PC-9 (cell line): ENCODE measurements at regions not wholly inside any gene's neighbourhood (a gene's known extent, or its start where the extent isn't known, plus 50 kb on each side); places are given as distances from the start of the nearest gene placed in this dataset.
"Not testable (repeated sequence)": the region's sequence is repeated elsewhere in the genome, so short reads cannot be mapped to it uniquely, and the experiment has no call there.

ENCODE experiments used
- BruUV-seq: library from RNA; stranded (reverse); fragments of 400-500 nt; replicated peaks from 2 replicates; lab custom pipeline; 2021; lab: Mats Ljungman, UMichigan
- CTCF ChIA-PET: fragments of 300-600 bp; sonication (Branson Sonifier 250); formaldehyde crosslinking; loops from one replicate; lab custom pipeline; 2022; ENCODE audit warnings: antibody characterized with exemption; lab: Charles Lee
- POLR2A ChIA-PET: fragments of 300-600 bp; sonication (Branson Sonifier 250); formaldehyde crosslinking; loops from one replicate; lab custom pipeline; 2022; ENCODE audit warnings: antibody characterized with exemption; ENCODE audit not compliant: unreplicated experiment; lab: Charles Lee
- DNase-seq, 2 experiments: peaks; one replicate each; pipeline versions ENCODE4 v3.0.0 to v3.0.0-alpha.2; 2015 to 2022; ENCODE audit warnings: mixed read lengths in 1 of 2
- H2AFZ ChIP-seq: fragments of 200-600 bp; sonication (generic); 2 replicates; pipeline ENCODE4 v1.8.1; 2017; ENCODE audit warnings: antibody characterized with exemption
- H3F3A ChIP-seq: fragments of 200-600 bp; sonication (generic); 2 replicates; pipeline ENCODE4 v1.8.1; 2017; ENCODE audit warnings: antibody characterized with exemption, mild to moderate bottlenecking, low read depth; ENCODE audit not compliant: insufficient read depth
- H3K27ac ChIP-seq: fragments of 200-600 bp; sonication (generic); 2 replicates; pipeline ENCODE4 v1.6.1; 2016; ENCODE audit warnings: mixed run types
- H3K27me3 ChIP-seq: fragments of 200-600 bp; sonication (generic); 2 replicates; pipeline ENCODE4 v1.6.1; 2016; ENCODE audit warnings: low read depth, mixed run types; ENCODE audit not compliant: insufficient read depth
- H3K36me3 ChIP-seq: fragments of 200-600 bp; sonication (generic); 2 replicates; pipeline ENCODE4 v1.6.1; 2016; ENCODE audit warnings: low read depth, mixed run types
- H3K4me1 ChIP-seq: fragments of 200-600 bp; sonication (generic); replicated peaks from 2 replicates; pipeline ENCODE4 v1.6.1; 2016; ENCODE audit warnings: mixed run types; ENCODE audit not compliant: insufficient read depth
- H3K4me2 ChIP-seq: fragments of 200-600 bp; sonication (generic); 2 replicates; pipeline ENCODE4 v1.6.1; 2017; ENCODE audit warnings: mixed run types
- H3K4me3 ChIP-seq: fragments of 200-600 bp; sonication (generic); 2 replicates; pipeline ENCODE4 v1.6.1; 2016; ENCODE audit warnings: mixed run types
- H3K79me2 ChIP-seq: fragments of 200-600 bp; sonication (generic); 2 replicates; pipeline ENCODE4 v1.6.1; 2017; ENCODE audit warnings: low read depth, mixed run types
- H3K9me2 ChIP-seq: fragments of 200-600 bp; sonication (generic); 2 replicates; pipeline ENCODE4 v1.8.1; 2017; ENCODE audit warnings: mild to moderate bottlenecking; ENCODE audit not compliant: insufficient read depth
- H3K9me3 ChIP-seq: fragments of 200-600 bp; sonication (generic); 2 replicates; pipeline ENCODE4 v1.8.1; 2016; ENCODE audit warnings: low read depth; ENCODE audit not compliant: insufficient read depth
- H4K20me1 ChIP-seq: fragments of 200-600 bp; sonication (generic); 2 replicates; pipeline ENCODE4 v1.8.1; 2017; ENCODE audit not compliant: insufficient read depth
- EZH2 ChIP-seq: fragments of 200-600 bp; sonication (generic); IDR thresholded peaks from 2 replicates; pipeline ENCODE4 v1.8.0; 2017; ENCODE audit warnings: antibody characterized with exemption, low read depth
- intact Hi-C: fragments of 100-400 bp; cut with micrococcal nuclease; formaldehyde crosslinking; loops from one replicate; pipeline ENCODE4 v1.10.0; 2022; ENCODE audit not compliant: unreplicated experiment
- TF ChIP-seq, protein P1 (sequence below): fragments of 200-600 bp; sonication (generic); conservative IDR thresholded peaks from 2 replicates; pipeline ENCODE4 v1.6.1; 2017; ENCODE audit warnings: mixed run types, antibody characterized with exemption, mild to moderate bottlenecking, moderate library complexity

DNA sequence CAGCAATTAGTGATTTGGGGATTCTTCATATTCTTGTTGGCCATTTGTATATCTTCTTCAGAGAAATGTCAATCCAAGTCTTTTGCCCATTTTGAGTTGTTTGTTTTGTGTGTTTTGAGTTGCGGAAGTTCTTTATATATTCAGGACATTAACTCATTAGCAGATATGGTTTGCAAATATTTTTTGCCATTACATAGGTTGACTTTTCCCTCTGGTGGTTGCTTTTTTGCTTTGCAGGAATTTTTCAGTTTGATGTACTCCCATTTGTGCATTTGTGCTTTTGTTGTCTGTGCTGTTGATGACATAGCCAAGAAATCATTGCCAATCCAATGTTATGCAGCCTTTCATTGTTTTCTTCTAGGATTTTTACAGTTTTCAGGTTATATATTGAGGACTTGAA, 63.6 kb upstream of the DNAJC1 start:
- Histone ChIP-seq H3K36me3 (no peaks in the 10 kb centered on the region), H3K79me2 (no peaks in the 10 kb centered on the region), H4K20me1 (no peaks in the 10 kb centered on the region), H3K4me1 (no peaks in the 10 kb centered on the region), H3K9me2 (no peaks in the 10 kb centered on the region), H3K4me3 (no peak overlapping the region), H3K4me2 (no peak overlapping the region), H2AFZ (no peak overlapping the region), H3K27ac (no peak overlapping the region), H3F3A (no peaks in the 10 kb centered on the region), H3K9me3 (peaks cover 8% of the 10 kb centered on the region; the same call in 1 of the 2 replicates), H3K27me3 (no peaks in the 10 kb centered on the region)
- no TSS peak for BruUV-seq
- no peak for DNase-seq
- POLR2A ChIA-PET = no interaction called here
- CTCF ChIA-PET = no interaction called here
- TF ChIP-seq EZH2 = no peak
- TF ChIP-seq, protein P1, sequence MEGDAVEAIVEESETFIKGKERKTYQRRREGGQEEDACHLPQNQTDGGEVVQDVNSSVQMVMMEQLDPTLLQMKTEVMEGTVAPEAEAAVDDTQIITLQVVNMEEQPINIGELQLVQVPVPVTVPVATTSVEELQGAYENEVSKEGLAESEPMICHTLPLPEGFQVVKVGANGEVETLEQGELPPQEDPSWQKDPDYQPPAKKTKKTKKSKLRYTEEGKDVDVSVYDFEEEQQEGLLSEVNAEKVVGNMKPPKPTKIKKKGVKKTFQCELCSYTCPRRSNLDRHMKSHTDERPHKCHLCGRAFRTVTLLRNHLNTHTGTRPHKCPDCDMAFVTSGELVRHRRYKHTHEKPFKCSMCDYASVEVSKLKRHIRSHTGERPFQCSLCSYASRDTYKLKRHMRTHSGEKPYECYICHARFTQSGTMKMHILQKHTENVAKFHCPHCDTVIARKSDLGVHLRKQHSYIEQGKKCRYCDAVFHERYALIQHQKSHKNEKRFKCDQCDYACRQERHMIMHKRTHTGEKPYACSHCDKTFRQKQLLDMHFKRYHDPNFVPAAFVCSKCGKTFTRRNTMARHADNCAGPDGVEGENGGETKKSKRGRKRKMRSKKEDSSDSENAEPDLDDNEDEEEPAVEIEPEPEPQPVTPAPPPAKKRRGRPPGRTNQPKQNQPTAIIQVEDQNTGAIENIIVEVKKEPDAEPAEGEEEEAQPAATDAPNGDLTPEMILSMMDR = no peak
- intact Hi-C loops = no loop called here

DNA sequence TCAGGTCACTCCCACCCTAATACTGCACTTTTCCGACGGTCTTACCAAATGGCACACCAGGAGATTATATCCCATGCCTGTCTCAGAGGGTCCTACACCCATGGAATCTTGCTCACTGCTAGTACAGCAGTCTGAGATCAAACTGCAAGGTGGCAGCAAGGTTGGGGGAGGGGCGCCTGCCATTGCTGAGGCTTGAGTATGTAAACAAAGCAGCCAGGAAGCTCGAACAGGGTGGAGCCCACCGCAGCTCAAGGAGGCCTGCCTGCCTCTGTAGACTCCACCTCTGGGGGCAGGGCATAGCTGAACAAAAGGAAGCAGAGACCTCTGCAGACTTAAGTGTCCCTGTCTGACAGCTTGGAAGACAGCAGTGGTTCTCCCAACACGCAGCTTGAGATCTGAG, 57.5 kb upstream of the DNAJC1 start:
- H3K9me3 ChIP-seq, H3K9me2 ChIP-seq, CTCF ChIA-PET, H3K27ac ChIP-seq, H3K4me2 ChIP-seq, H3K27me3 ChIP-seq, H3K79me2 ChIP-seq, H4K20me1 ChIP-seq, H3K36me3 ChIP-seq, H3F3A ChIP-seq, H3K4me3 ChIP-seq, intact Hi-C loops, BruUV-seq, H2AFZ ChIP-seq, POLR2A ChIA-PET, H3K4me1 ChIP-seq: not testable (repeated sequence)
- DNase-seq = peak in 1 of 2 experiments; percentile 9

- POLR2A ChIA-PET = no interaction called here
- no peak overlapping the region for H2AFZ ChIP-seq
- intact Hi-C loops = no loop called here
- H3K4me3 ChIP-seq = no peak overlapping the region
- H3K79me2 ChIP-seq = no peaks in the 10 kb centered on the region
- H3K27ac ChIP-seq = no peak overlapping the region
- H3K27me3 ChIP-seq = no peaks in the 10 kb centered on the region
- CTCF ChIA-PET = no interaction called here
- no peaks in the 10 kb centered on the region for H3K36me3 ChIP-seq
- TF ChIP-seq, protein P1 = no peak
- no peak for TF ChIP-seq EZH2
- H3K9me3 ChIP-seq = no peaks in the 10 kb centered on the region
- no peaks in the 10 kb centered on the region for H3F3A ChIP-seq
- no peak for DNase-seq
- H4K20me1 ChIP-seq = no peaks in the 10 kb centered on the region
- BruUV-seq = no TSS peak
- no peaks in the 10 kb centered on the region for H3K9me2 ChIP-seq
- peak overlapping the region; percentile 0; the same call in 1 of the 2 replicates for H3K4me2 ChIP-seq
- no peaks in the 10 kb centered on the region for H3K4me1 ChIP-seq
These were observed 54.7 kb upstream of the DNAJC1 start for GRCh38 chr10:22058201-22058600.

- no peaks in the 10 kb centered on the region for H3K79me2 ChIP-seq
- intact Hi-C loops = no loop called here
- no peaks in the 10 kb centered on the region for H3K36me3 ChIP-seq
- no peak overlapping the region for H3K27ac ChIP-seq
- H3K4me2 ChIP-seq = no peak overlapping the region
- H3K27me3 ChIP-seq = no peaks in the 10 kb centered on the region
- DNase-seq = no peak
- no peak overlapping the region for H2AFZ ChIP-seq
- CTCF ChIA-PET = no interaction called here
- no peaks in the 10 kb centered on the region for H3K4me1 ChIP-seq
- H3K9me2 ChIP-seq = no peaks in the 10 kb centered on the region
- BruUV-seq = no TSS peak
- TF ChIP-seq EZH2 = no peak
- TF ChIP-seq, protein P1 = no peak
- H3K4me3 ChIP-seq = no peak overlapping the region
- H3K9me3 ChIP-seq = no peaks in the 10 kb centered on the region
- POLR2A ChIA-PET = no interaction called here
- no peaks in the 10 kb centered on the region for H3F3A ChIP-seq
- no peaks in the 10 kb centered on the region for H4K20me1 ChIP-seq
These were observed 51.4 kb upstream of the DNAJC1 start for GRCh38 chr10:22054961-22055360.
